ENCODE measurements at regions not wholly inside any gene's neighbourhood (a gene's known extent, or its start where the extent isn't known, plus 50 kb on each side); places are given as distances from the start of the nearest gene placed in this dataset.

- TF ChIP-seq, protein P1, sequence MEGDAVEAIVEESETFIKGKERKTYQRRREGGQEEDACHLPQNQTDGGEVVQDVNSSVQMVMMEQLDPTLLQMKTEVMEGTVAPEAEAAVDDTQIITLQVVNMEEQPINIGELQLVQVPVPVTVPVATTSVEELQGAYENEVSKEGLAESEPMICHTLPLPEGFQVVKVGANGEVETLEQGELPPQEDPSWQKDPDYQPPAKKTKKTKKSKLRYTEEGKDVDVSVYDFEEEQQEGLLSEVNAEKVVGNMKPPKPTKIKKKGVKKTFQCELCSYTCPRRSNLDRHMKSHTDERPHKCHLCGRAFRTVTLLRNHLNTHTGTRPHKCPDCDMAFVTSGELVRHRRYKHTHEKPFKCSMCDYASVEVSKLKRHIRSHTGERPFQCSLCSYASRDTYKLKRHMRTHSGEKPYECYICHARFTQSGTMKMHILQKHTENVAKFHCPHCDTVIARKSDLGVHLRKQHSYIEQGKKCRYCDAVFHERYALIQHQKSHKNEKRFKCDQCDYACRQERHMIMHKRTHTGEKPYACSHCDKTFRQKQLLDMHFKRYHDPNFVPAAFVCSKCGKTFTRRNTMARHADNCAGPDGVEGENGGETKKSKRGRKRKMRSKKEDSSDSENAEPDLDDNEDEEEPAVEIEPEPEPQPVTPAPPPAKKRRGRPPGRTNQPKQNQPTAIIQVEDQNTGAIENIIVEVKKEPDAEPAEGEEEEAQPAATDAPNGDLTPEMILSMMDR (conservative IDR thresholded peaks at IDR 0.05 in 1 of 2, IDR thresholded peaks at IDR 0.05 in 1 of 2; ENCODE audit: extremely low read depth in 1 of 2, insufficient read depth in 1 of 2, low read depth in 1 of 2, low read length in 2 of 2), result no peak
- no peak for TF ChIP-seq EZH2 (IDR thresholded peaks at IDR 0.05; ENCODE audit: borderline replicate concordance, low read length)
Observed at GRCh38 chr1:48099072-48099773, 102.0 kb upstream of the TRABD2B start.
